SK-N-SH (cell line): ENCODE measurements at regions not wholly inside any gene's neighbourhood (a gene's known extent, or its start where the extent isn't known, plus 50 kb on each side); places are given as distances from the start of the nearest gene placed in this dataset.

Experiments
- CHD2 ChIP-seq: fragments of 150-350 bp; IDR thresholded peaks from 2 replicates; pipeline ENCODE4 v1.6.1; 2018; ENCODE audit warnings: low read length; ENCODE audit not compliant: partially characterized antibody
- ELF1 ChIP-seq: IDR thresholded peaks from 2 replicates; pipeline ENCODE4 v1.4.0; 2012
- EP300 ChIP-seq, 2 experiments: IDR thresholded peaks; 2 replicates each; pipeline versions ENCODE4 v1.4.0 to v1.6.1; 2012; ENCODE audit warnings: borderline replicate concordance in 1 of 2, low read depth in 1 of 2, low read length in 1 of 2
- FOXJ3 ChIP-seq: sonication (generic); formaldehyde crosslinking; IDR thresholded peaks from 2 replicates; pipeline ENCODE4 v1.5.1; 2020; ENCODE audit warnings: mild to moderate bottlenecking, missing genetic modification reagents
- NFIC ChIP-seq: IDR thresholded peaks from 2 replicates; pipeline ENCODE4 v1.4.0; 2012; ENCODE audit warnings: borderline replicate concordance
- NRF1 ChIP-seq: IDR thresholded peaks from 2 replicates; pipeline ENCODE4 v1.6.1; 2012; ENCODE audit warnings: low read depth, mild to moderate bottlenecking, low read length
- RCOR1 ChIP-seq: fragments of 150-350 bp; IDR thresholded peaks from 2 replicates; pipeline ENCODE4 v1.6.1; 2017; ENCODE audit warnings: antibody characterized with exemption, low read length
- RXRA ChIP-seq: IDR thresholded peaks from 2 replicates; pipeline ENCODE4 v1.4.0; 2012; ENCODE audit warnings: low read depth, mild to moderate bottlenecking, borderline replicate concordance
- TF ChIP-seq, protein P1 (sequence below): fragments of 200-600 bp; sonication (generic); IDR thresholded peaks from 2 replicates; pipeline ENCODE4 v1.6.1; 2017; ENCODE audit warnings: antibody characterized with exemption, mild to moderate bottlenecking, moderate library complexity
- TF ChIP-seq, protein P2 (sequence below): IDR thresholded peaks from 2 replicates; pipeline ENCODE4 v1.6.1; 2012; ENCODE audit warnings: mild to moderate bottlenecking, low read depth, low read length, moderate library complexity
- TF ChIP-seq, protein P3 (sequence below): IDR thresholded peaks from 2 replicates; pipeline ENCODE4 v1.4.0; 2012; ENCODE audit warnings: low read depth

DNA sequence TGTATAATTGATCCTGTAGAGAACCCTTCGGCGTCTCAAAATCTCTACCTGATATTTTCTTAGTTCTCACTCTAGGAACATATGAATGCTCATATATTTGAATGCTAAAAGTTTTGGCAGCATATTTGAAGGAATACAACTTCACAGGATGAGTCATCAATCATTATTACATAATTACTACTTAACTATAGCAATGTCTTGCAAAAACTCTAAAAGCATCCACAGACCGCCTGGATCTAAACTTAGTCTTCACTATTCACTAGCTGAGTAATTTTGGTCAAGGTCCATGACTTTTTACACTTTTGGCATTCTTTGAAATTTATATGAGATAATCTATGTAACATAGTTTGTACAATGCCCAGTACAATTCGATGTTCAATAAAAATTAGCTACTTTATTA lies 194.7 kb downstream of the DTHD1 start:
- TF ChIP-seq, protein P1, sequence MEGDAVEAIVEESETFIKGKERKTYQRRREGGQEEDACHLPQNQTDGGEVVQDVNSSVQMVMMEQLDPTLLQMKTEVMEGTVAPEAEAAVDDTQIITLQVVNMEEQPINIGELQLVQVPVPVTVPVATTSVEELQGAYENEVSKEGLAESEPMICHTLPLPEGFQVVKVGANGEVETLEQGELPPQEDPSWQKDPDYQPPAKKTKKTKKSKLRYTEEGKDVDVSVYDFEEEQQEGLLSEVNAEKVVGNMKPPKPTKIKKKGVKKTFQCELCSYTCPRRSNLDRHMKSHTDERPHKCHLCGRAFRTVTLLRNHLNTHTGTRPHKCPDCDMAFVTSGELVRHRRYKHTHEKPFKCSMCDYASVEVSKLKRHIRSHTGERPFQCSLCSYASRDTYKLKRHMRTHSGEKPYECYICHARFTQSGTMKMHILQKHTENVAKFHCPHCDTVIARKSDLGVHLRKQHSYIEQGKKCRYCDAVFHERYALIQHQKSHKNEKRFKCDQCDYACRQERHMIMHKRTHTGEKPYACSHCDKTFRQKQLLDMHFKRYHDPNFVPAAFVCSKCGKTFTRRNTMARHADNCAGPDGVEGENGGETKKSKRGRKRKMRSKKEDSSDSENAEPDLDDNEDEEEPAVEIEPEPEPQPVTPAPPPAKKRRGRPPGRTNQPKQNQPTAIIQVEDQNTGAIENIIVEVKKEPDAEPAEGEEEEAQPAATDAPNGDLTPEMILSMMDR, result no peak
- TF ChIP-seq RCOR1, result no peak
- no peak for TF ChIP-seq FOXJ3 (CRISPR knock-in tag)
- TF ChIP-seq EP300 (IDR thresholded peaks at IDR 0.05; ENCODE audit: borderline replicate concordance in 1 of 2, low read depth in 1 of 2, low read length in 1 of 2), result no peak
- no peak for TF ChIP-seq CHD2
- TF ChIP-seq, protein P2, sequence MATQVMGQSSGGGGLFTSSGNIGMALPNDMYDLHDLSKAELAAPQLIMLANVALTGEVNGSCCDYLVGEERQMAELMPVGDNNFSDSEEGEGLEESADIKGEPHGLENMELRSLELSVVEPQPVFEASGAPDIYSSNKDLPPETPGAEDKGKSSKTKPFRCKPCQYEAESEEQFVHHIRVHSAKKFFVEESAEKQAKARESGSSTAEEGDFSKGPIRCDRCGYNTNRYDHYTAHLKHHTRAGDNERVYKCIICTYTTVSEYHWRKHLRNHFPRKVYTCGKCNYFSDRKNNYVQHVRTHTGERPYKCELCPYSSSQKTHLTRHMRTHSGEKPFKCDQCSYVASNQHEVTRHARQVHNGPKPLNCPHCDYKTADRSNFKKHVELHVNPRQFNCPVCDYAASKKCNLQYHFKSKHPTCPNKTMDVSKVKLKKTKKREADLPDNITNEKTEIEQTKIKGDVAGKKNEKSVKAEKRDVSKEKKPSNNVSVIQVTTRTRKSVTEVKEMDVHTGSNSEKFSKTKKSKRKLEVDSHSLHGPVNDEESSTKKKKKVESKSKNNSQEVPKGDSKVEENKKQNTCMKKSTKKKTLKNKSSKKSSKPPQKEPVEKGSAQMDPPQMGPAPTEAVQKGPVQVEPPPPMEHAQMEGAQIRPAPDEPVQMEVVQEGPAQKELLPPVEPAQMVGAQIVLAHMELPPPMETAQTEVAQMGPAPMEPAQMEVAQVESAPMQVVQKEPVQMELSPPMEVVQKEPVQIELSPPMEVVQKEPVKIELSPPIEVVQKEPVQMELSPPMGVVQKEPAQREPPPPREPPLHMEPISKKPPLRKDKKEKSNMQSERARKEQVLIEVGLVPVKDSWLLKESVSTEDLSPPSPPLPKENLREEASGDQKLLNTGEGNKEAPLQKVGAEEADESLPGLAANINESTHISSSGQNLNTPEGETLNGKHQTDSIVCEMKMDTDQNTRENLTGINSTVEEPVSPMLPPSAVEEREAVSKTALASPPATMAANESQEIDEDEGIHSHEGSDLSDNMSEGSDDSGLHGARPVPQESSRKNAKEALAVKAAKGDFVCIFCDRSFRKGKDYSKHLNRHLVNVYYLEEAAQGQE, result no peak
- no peak for TF ChIP-seq NFIC
- TF ChIP-seq, protein P3, sequence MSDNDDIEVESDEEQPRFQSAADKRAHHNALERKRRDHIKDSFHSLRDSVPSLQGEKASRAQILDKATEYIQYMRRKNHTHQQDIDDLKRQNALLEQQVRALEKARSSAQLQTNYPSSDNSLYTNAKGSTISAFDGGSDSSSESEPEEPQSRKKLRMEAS, result no peak
- no peak for TF ChIP-seq NRF1
- TF ChIP-seq ELF1, result no peak
- TF ChIP-seq RXRA, result no peak
